HepG2 (cell line): ENCODE measurements at regions not wholly inside any gene's neighbourhood (a gene's known extent, or its start where the extent isn't known, plus 50 kb on each side); places are given as distances from the start of the nearest gene placed in this dataset.

Experiments
- ATAC-seq: fragments of 200-7000 bp; cut with Tn5 transposase; 3 replicates; pipeline ENCODE4 v1.9.1; 2020; ENCODE audit warnings: mild to moderate bottlenecking, moderate library complexity
- BruUV-seq: library from RNA; stranded (reverse); fragments of 400-500 nt; replicated peaks from 2 replicates; lab custom pipeline; 2021; lab: Mats Ljungman, UMichigan
- CTCF ChIA-PET: fragments of 300-600 bp; formaldehyde crosslinking; extraction: SDS; loops from one replicate; lab custom pipeline; 2021; ENCODE audit warnings: low total read pairs, inconsistent platforms, low intra/inter-chr PET ratio; lab: Yijun Ruan, JAX
- POLR2A ChIA-PET: fragments of 350-600 bp; sonication (Branson Sonifier 250); formaldehyde crosslinking; loops from one replicate; lab custom pipeline; 2020; ENCODE audit warnings: antibody characterized with exemption, inconsistent platforms; lab: Yijun Ruan, JAX
- DNase-seq: peaks from one replicate; pipeline ENCODE4 v3.0.0-alpha.2; 2015; ENCODE audit warnings: low spot score
- FAIRE-seq: peaks from 3 replicates; lab custom pipeline; 2011; peaks lifted over from hg19 to GRCh38; lab: Jason Lieb, UNC
- H2AFZ ChIP-seq: one replicate; pipeline ENCODE4 v1.6.1; 2011; ENCODE audit warnings: low read length, inconsistent platforms
- H3K27ac ChIP-seq: fragments of 300-600 bp; 3 replicates; pipeline ENCODE4 v1.8.0; 2011; ENCODE audit warnings: mixed run types, mild to moderate bottlenecking, mixed read lengths, low read length, inconsistent platforms; ENCODE audit not compliant: insufficient read depth; ENCODE audit errors: extremely low read length
- H3K27me3 ChIP-seq, 2 experiments: fragments of 200-600 bp in 1 of 2; 2 replicates in 1 of 2; 3 replicates in 1 of 2; pipeline versions ENCODE4 v1.6.0 to v1.8.0; 2011; ENCODE audit warnings: low read length in 2 of 2, mild to moderate bottlenecking in 2 of 2, moderate library complexity in 2 of 2, inconsistent platforms in 1 of 2; ENCODE audit not compliant: insufficient read depth in 2 of 2, control insufficient read depth in 1 of 2
- H3K36me3 ChIP-seq, 2 experiments: fragments of 200-600 bp in 1 of 2; replicated peaks in 1 of 2; 2 replicates in 1 of 2; 3 replicates in 1 of 2; pipeline versions ENCODE4 v1.5.1 to v1.8.0; 2011; ENCODE audit warnings: low read length in 2 of 2, inconsistent platforms in 1 of 2; ENCODE audit not compliant: insufficient read depth in 2 of 2, control insufficient read depth in 1 of 2
- H3K4me1 ChIP-seq: 2 replicates; pipeline ENCODE4 v1.5.1; 2012; ENCODE audit warnings: low read length, inconsistent platforms; ENCODE audit not compliant: insufficient read depth
- H3K4me2 ChIP-seq: 2 replicates; pipeline ENCODE4 v1.6.0; 2011; ENCODE audit warnings: low read depth, low read length, inconsistent platforms
- H3K4me3 ChIP-seq, 3 experiments: fragments of 200-600 bp in 1 of 3; sonication (generic), shearing (Covaris generic) in 1 of 3; replicated peaks in 1 of 3; 2 replicates each; pipeline ENCODE4 v1.5.1; 2011 to 2016; ENCODE audit warnings: low read length in 3 of 3, inconsistent platforms in 2 of 3, low read depth in 2 of 3, mild to moderate bottlenecking in 2 of 3, control low read depth in 1 of 3, mixed read lengths in 1 of 3; ENCODE audit not compliant: insufficient read depth in 1 of 3
- H3K79me2 ChIP-seq: one replicate; pipeline ENCODE4 v1.6.1; 2011; ENCODE audit warnings: low read length, inconsistent platforms; ENCODE audit not compliant: insufficient read depth
- H3K9ac ChIP-seq: 2 replicates; pipeline ENCODE4 v1.6.0; 2011; ENCODE audit warnings: mild to moderate bottlenecking, low read depth, low read length, inconsistent platforms; ENCODE audit not compliant: insufficient read depth
- H3K9me3 ChIP-seq: 2 replicates; pipeline ENCODE4 v1.5.1; 2012; ENCODE audit warnings: mild to moderate bottlenecking, low read length
- H4K20me1 ChIP-seq: 2 replicates; pipeline ENCODE4 v1.6.0; 2011; ENCODE audit warnings: inconsistent platforms, mild to moderate bottlenecking, low read length, moderate library complexity; ENCODE audit not compliant: insufficient read depth
- ELF1 ChIP-seq: sonication (generic); formaldehyde crosslinking; IDR thresholded peaks from 2 replicates; pipeline ENCODE4 v1.4.0; 2020; ENCODE audit warnings: missing genetic modification reagents
- FOXA3 ChIP-seq: IDR thresholded peaks from 2 replicates; pipeline ENCODE4 v1.6.1; 2016; ENCODE audit warnings: missing genetic modification reagents, missing compliant biosample characterization
- IKZF4 ChIP-seq: sonication (generic); formaldehyde crosslinking; IDR thresholded peaks from 2 replicates; pipeline ENCODE4 v1.5.1; 2020; ENCODE audit warnings: borderline replicate concordance, mild to moderate bottlenecking, low read depth, missing genetic modification reagents; ENCODE audit errors: not compliant biosample characterization
- MXD3 ChIP-seq: IDR thresholded peaks from 2 replicates; pipeline ENCODE4 v1.6.1; 2016; ENCODE audit warnings: mild to moderate bottlenecking, missing biosample characterization, missing genetic modification reagents
- STAG1 ChIP-seq: sonication (generic); formaldehyde crosslinking; IDR thresholded peaks from 2 replicates; pipeline ENCODE4 v1.4.0; 2020; ENCODE audit warnings: missing genetic modification reagents
- ZNF724P ChIP-seq: sonication (generic); formaldehyde crosslinking; IDR thresholded peaks from 2 replicates; pipeline ENCODE4 v1.8.0; 2022; ENCODE audit warnings: missing genetic modification reagents, borderline replicate concordance
- WGBS: methylation state at CpG from one replicate; pipeline ENCODE4 v1.1.6; 2017; ENCODE audit warnings: low lambda C conversion rate; 5-methylcytosine and 5-hydroxymethylcytosine counted together
- in situ Hi-C: cut with HindIII; loops from 2 replicates; pipeline ENCODE4 v1.10.0; 2017; ENCODE audit warnings: low pct_unique_long_range_greater_than_20kb; ENCODE audit not compliant: extremely low pct_ligation_motif_present
- intact Hi-C: fragments of 100-400 bp; cut with micrococcal nuclease; formaldehyde crosslinking; loops from one replicate; pipeline ENCODE4 v1.10.0; 2022; ENCODE audit not compliant: unreplicated experiment
- TF ChIP-seq, protein P1 (sequence below): sonication (generic); formaldehyde crosslinking; conservative IDR thresholded peaks from 2 replicates; pipeline ENCODE4 v1.8.1; 2023; ENCODE audit warnings: missing genetic modification reagents
- TF ChIP-seq, protein P2 (sequence below): sonication (generic); formaldehyde crosslinking; IDR thresholded peaks from 2 replicates; pipeline ENCODE4 v1.4.0; 2020; ENCODE audit warnings: missing genetic modification reagents, low read depth, mild to moderate bottlenecking, borderline replicate concordance
- TF ChIP-seq, protein P3 (sequence below): sonication (generic); formaldehyde crosslinking; IDR thresholded peaks from 2 replicates; pipeline ENCODE4 v1.5.0; 2020; ENCODE audit warnings: mild to moderate bottlenecking, missing genetic modification reagents, moderate library complexity

DNA sequence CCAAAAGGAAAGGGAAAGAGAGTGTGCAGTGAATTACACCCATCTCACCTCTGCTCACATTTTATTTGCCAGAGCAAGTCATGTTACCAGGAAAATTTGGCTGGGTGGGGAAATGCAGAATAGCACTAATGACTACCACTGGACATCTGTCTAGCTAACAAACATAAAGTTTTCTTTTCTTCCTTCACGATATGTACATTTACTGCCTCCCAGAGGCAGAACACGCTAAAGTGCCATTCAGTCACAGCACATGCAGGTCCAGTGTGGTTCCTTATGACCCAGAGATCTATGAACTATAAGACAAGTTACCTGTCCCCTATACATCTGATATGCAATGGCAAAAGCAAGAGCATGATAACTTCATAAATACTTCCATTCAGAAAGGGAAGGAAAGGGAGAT, 194.1 kb downstream of the OGFRL1 start:
- Histone ChIP-seq H3K4me2 (no peak overlapping the region), H3K4me3 (no peak overlapping the region), H3K9ac (no peak overlapping the region), H3K36me3 (no peaks in the 10 kb centered on the region), H3K4me1 (no peaks in the 10 kb centered on the region), H3K27ac (no peak overlapping the region), H3K27me3 (no peaks in the 10 kb centered on the region), H4K20me1 (no peaks in the 10 kb centered on the region), H3K79me2 (no peaks in the 10 kb centered on the region), H3K9me3 (no peaks in the 10 kb centered on the region), H2AFZ (no peak overlapping the region)
- POLR2A ChIA-PET = no interaction called here
- DNase-seq (no peak), ATAC-seq (no peak), FAIRE-seq (no peak)
- 0% methylated on average over 2 of the region's 2 CpGs for WGBS
- intact Hi-C loops = no loop called here
- BruUV-seq = no TSS peak
- TF ChIP-seq ZNF724P (no peak), MXD3 (CRISPR knock-in tag) (no peak), STAG1 (CRISPR knock-in tag) (peak; percentile 31; the same call in 1 of the 2 replicates), ELF1 (CRISPR knock-in tag) (no peak), FOXA3 (CRISPR knock-in tag) (no peak), IKZF4 (CRISPR knock-in tag) (no peak)
- TF ChIP-seq, protein P1, sequence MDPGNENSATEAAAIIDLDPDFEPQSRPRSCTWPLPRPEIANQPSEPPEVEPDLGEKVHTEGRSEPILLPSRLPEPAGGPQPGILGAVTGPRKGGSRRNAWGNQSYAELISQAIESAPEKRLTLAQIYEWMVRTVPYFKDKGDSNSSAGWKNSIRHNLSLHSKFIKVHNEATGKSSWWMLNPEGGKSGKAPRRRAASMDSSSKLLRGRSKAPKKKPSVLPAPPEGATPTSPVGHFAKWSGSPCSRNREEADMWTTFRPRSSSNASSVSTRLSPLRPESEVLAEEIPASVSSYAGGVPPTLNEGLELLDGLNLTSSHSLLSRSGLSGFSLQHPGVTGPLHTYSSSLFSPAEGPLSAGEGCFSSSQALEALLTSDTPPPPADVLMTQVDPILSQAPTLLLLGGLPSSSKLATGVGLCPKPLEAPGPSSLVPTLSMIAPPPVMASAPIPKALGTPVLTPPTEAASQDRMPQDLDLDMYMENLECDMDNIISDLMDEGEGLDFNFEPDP (CRISPR knock-in tag) = no peak
- TF ChIP-seq, protein P2, sequence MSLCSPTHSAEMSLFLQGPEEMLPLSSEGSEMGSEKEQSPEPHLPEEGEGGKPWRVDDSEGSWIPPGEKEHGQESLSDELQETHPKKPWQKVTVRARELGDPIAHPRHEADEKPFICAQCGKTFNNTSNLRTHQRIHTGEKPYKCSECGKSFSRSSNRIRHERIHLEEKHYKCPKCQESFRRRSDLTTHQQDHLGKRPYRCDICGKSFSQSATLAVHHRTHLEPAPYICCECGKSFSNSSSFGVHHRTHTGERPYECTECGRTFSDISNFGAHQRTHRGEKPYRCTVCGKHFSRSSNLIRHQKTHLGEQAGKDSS (CRISPR knock-in tag) = no peak
- TF ChIP-seq, protein P3, sequence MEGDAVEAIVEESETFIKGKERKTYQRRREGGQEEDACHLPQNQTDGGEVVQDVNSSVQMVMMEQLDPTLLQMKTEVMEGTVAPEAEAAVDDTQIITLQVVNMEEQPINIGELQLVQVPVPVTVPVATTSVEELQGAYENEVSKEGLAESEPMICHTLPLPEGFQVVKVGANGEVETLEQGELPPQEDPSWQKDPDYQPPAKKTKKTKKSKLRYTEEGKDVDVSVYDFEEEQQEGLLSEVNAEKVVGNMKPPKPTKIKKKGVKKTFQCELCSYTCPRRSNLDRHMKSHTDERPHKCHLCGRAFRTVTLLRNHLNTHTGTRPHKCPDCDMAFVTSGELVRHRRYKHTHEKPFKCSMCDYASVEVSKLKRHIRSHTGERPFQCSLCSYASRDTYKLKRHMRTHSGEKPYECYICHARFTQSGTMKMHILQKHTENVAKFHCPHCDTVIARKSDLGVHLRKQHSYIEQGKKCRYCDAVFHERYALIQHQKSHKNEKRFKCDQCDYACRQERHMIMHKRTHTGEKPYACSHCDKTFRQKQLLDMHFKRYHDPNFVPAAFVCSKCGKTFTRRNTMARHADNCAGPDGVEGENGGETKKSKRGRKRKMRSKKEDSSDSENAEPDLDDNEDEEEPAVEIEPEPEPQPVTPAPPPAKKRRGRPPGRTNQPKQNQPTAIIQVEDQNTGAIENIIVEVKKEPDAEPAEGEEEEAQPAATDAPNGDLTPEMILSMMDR (CRISPR knock-in tag) = peak; percentile 10; the same call in 1 of the 2 replicates
- in situ Hi-C loops = no loop called here
- CTCF ChIA-PET = no interaction called here
